Skeletal muscle tissue (tissue), 3 donors: ENCODE measurements at regions not wholly inside any gene's neighbourhood (a gene's known extent, or its start where the extent isn't known, plus 50 kb on each side); places are given as distances from the start of the nearest gene placed in this dataset.

Experiments used
- H3K27ac ChIP-seq: one replicate; pipeline ENCODE4 v1.7.0; 2013; ENCODE audit warnings: mild to moderate bottlenecking, low read depth, low read length, inconsistent platforms
- H3K27me3 ChIP-seq, 3 donors: one replicate each; pipeline ENCODE4 v1.7.0; 2013; ENCODE audit warnings: low read length in 3 of 3; ENCODE audit not compliant: control insufficient read depth in 3 of 3, insufficient read depth in 3 of 3
- H3K36me3 ChIP-seq, 3 donors: one replicate each; pipeline ENCODE4 v1.7.0; 2013; ENCODE audit warnings: low read length in 3 of 3; ENCODE audit not compliant: control insufficient read depth in 3 of 3, insufficient read depth in 3 of 3
- H3K4me1 ChIP-seq, 3 donors: one replicate each; pipeline ENCODE4 v1.7.0; 2013; ENCODE audit warnings: low read length in 3 of 3, mild to moderate bottlenecking in 3 of 3; ENCODE audit not compliant: control insufficient read depth in 3 of 3, insufficient read depth in 3 of 3
- H3K4me3 ChIP-seq, 3 donors: one replicate each; pipeline ENCODE4 v1.7.0; 2013; ENCODE audit warnings: low read length in 3 of 3
- H3K9ac ChIP-seq, 3 donors: one replicate each; pipeline ENCODE4 v1.7.0; 2013; ENCODE audit warnings: low read length in 3 of 3, mild to moderate bottlenecking in 3 of 3, moderate library complexity in 2 of 3, low read depth in 1 of 3
- H3K9me3 ChIP-seq, 3 donors: one replicate each; pipeline ENCODE4 v1.7.0; 2013; ENCODE audit warnings: low read length in 3 of 3; ENCODE audit not compliant: control insufficient read depth in 3 of 3
- donor health status: Osteomylitis.

DNA sequence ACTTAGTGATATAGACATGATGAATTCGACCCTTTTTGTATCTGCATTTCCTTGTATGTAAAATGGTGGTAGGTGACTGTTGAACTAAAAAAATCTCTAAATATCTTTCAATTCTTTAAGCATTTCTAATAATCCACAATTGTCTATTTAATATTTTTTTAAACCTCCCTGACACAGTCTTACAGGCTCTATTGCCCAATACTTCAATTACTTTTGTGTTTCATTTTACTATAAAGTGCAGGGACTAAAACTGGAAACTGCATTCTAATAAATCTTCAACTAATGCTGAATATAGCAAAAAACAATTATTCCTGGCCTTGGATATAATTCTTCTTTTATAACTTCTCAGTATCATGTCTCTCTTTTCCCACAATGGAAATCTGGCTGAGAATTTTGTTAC lies 202.7 kb upstream of the PIK3R1 start:
- H3K27ac ChIP-seq = no peak overlapping the region
- H3K27me3 ChIP-seq = no peaks in the 10 kb centered on the region
- H3K9ac ChIP-seq = no peak overlapping the region
- no peak overlapping the region for H3K4me3 ChIP-seq
- no peaks in the 10 kb centered on the region for H3K4me1 ChIP-seq
- no peaks in the 10 kb centered on the region for H3K36me3 ChIP-seq
- H3K9me3 ChIP-seq = no peaks in the 10 kb centered on the region

- Histone ChIP-seq H3K27me3 (no peaks in the 10 kb centered on the region), H3K27ac (no peak overlapping the region), H3K4me3 (no peak overlapping the region), H3K36me3 (no peaks in the 10 kb centered on the region), H3K9me3 (no peaks in the 10 kb centered on the region), H3K9ac (no peak overlapping the region), H3K4me1 (no peaks in the 10 kb centered on the region)
Measured at GRCh38 chr5:68012429-68012828, 203.1 kb upstream of the PIK3R1 start.

DNA sequence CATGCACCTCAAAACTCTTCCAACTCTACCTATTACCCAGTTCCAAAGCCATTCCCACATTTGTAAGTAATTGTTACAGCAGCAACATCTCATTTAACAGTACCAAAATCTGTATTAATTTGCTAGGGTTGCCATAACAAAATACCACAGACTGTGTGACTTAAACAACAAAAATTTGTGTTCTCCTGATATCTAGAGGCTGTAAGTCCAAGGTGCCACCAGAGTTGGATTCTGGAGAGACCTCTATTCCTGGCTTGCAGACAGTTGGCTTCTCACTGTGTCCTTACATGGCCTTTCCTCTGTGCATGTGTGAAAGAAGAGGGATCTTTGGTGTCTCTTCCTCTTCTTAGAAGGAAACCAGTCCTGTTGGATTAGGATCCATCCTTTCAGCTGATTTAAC lies 203.8 kb upstream of the PIK3R1 start:
- Histone ChIP-seq H3K27me3 (no peaks in the 10 kb centered on the region), H3K4me3 (no peak overlapping the region), H3K36me3 (no peaks in the 10 kb centered on the region), H3K27ac (no peak overlapping the region), H3K9ac (no peak overlapping the region), H3K9me3 (no peaks in the 10 kb centered on the region), H3K4me1 (no peaks in the 10 kb centered on the region)

DNA sequence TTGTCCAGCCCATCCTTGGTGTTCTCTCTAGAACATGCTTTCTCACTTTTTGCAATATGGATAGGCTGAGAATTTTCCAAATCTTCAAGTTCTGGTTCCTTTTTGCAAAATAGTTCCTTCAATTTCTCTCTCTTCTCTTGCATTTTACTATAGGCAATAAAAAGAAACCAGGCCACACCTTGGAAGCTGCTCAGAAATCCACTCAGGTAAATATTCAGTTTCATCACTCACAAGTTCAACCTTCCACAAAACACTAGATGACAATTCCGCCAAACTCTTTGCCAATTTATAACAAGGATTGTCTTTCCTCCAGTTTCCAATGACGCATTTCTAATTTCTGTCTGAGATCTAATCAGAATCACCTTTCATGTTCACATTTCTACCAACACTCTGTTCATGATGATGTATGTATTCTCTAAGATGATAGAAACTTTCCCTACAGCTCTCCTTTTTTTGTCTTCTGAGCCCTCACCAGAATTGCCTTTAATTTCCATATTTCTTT lies 204.2 kb upstream of the PIK3R1 start:
- no peak overlapping the region for H3K9ac ChIP-seq
- no peaks in the 10 kb centered on the region for H3K27me3 ChIP-seq
- no peaks in the 10 kb centered on the region for H3K36me3 ChIP-seq

DNA sequence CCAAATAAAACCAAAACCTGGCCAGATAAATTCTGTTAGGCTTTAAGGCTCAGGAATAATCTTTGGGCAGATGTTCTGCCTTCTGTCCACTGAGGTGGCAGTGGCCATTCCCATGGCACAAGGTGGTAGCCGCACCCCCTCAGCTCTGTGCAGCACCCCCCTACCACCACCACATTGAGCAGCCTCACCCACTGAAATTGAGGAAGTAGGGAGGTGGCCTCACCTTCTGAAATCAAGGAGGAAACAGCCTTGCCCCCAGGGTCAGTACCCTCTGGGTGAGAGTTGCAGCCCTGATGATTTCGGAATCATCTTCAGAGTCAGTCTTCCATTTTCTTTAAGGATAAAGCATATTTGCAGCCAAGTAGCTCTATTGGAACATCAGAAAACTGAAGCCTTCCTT lies 204.8 kb upstream of the PIK3R1 start:
- no peak overlapping the region for H3K9ac ChIP-seq
- H3K27ac ChIP-seq = no peak overlapping the region
- no peaks in the 10 kb centered on the region for H3K9me3 ChIP-seq
- no peak overlapping the region for H3K4me3 ChIP-seq
- no peaks in the 10 kb centered on the region for H3K27me3 ChIP-seq
- no peaks in the 10 kb centered on the region for H3K36me3 ChIP-seq
- no peaks in the 10 kb centered on the region for H3K4me1 ChIP-seq

More for the DNA sequence above, 204.2 kb upstream of the PIK3R1 start:
- Histone ChIP-seq H3K4me3 (no peak overlapping the region), H3K4me1 (no peaks in the 10 kb centered on the region), H3K9me3 (no peaks in the 10 kb centered on the region), H3K27ac (no peak overlapping the region)

DNA sequence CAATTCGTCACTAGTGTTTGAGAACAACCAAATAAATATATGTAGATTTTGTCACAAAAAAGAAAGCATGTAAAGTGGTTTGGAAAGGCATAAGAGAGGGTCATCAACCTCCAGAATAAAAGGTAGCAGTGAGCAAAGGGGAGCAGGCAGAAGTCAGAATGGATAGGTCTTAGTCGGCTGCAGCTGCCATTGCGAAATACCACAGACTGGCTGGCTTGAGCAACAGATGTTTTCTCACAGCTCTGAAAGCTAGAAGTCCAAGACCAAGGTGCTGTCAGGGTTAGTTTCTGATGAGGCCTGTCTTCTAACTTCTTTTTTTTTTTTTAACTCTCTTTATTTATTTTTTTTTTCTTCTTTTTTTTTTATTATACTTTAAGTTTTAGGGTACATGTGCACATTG lies 208.1 kb upstream of the PIK3R1 start:
- Histone ChIP-seq H3K27ac (no peak overlapping the region), H3K4me1 (no peaks in the 10 kb centered on the region), H3K36me3 (no peaks in the 10 kb centered on the region), H3K27me3 (no peaks in the 10 kb centered on the region), H3K4me3 (no peak overlapping the region), H3K9ac (no peak overlapping the region), H3K9me3 (no peaks in the 10 kb centered on the region)

GRCh38 chr5:68002836-68003235 lies 212.7 kb upstream of the PIK3R1 start:
- Histone ChIP-seq H3K9me3 (no peaks in the 10 kb centered on the region), H3K4me1 (peaks cover 0 to 3% (median 0%) of the 10 kb centered on the region in 3 donors), H3K27ac (no peak overlapping the region), H3K9ac (no peak overlapping the region), H3K4me3 (no peak overlapping the region), H3K36me3 (no peaks in the 10 kb centered on the region), H3K27me3 (no peaks in the 10 kb centered on the region)

DNA sequence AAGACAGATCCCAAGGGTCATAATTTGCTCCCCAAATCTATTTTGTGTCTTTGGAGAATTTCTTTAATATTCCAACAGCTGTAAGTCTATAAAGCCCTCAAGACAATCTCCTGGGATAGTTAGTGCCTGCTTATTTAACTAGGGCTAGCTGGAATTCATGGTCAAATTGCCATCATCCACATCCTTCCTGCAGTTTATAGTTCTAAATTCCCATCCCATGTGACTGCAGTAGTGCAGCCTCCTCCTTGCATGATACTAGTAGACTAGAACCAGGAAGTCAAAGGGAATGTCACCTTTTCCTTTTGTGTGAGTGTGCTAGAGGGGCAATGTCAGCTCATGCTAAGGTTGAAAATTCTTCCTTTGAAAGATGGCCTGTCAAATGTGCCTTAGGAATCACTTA lies 214.8 kb upstream of the PIK3R1 start:
- H3K9me3 ChIP-seq = no peaks in the 10 kb centered on the region
- no peaks in the 10 kb centered on the region for H3K27me3 ChIP-seq
- H3K27ac ChIP-seq = no peak overlapping the region
- H3K36me3 ChIP-seq = no peaks in the 10 kb centered on the region
- no peak overlapping the region for H3K4me3 ChIP-seq
- H3K4me1 ChIP-seq = peaks cover 0 to 3% (median 0%) of the 10 kb centered on the region in 3 donors
- H3K9ac ChIP-seq = no peak overlapping the region

DNA sequence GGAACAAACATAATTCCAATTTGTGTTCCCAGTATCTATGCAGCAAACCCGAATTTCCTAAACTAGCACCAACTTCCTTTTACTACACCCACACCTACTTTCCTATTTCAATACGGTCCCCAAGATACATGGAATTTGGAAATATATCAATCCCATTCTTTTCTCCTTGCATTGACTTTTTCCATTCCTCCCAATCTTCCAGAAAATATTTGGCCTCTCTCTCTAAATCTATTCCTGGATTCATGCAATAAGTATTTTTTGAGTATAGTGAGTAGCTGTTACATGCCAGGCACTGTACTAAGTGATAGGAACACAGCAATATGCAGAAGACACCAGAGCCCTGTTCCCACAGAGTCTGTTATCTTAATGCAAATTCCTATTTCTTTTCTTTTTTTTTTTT lies 216.2 kb upstream of the PIK3R1 start:
- H3K9ac ChIP-seq = no peak overlapping the region
- H3K27me3 ChIP-seq = no peaks in the 10 kb centered on the region
- H3K4me3 ChIP-seq = no peak overlapping the region

GRCh38 chr5:67998709-67999261 lies 216.8 kb upstream of the PIK3R1 start:
- Histone ChIP-seq H3K27ac (peak overlapping the region; percentile 38), H3K27me3 (no peaks in the 10 kb centered on the region), H3K9me3 (no peaks in the 10 kb centered on the region), H3K36me3 (no peaks in the 10 kb centered on the region), H3K9ac (no peak overlapping the region), H3K4me1 (peaks cover 0 to 3% (median 0%) of the 10 kb centered on the region in 3 donors), H3K4me3 (no peak overlapping the region)

More for the DNA sequence above, 216.2 kb upstream of the PIK3R1 start:
- Histone ChIP-seq H3K27ac (no peak overlapping the region), H3K9me3 (no peaks in the 10 kb centered on the region), H3K4me1 (peaks cover 0 to 3% (median 0%) of the 10 kb centered on the region in 3 donors), H3K36me3 (no peaks in the 10 kb centered on the region)
